ENCODE measurements at regions not wholly inside any gene's neighbourhood (a gene's known extent, or its start where the extent isn't known, plus 50 kb on each side); places are given as distances from the start of the nearest gene placed in this dataset.

- Histone ChIP-seq H3K9me3 (replicated peaks in 1 of 2; ENCODE audit: control insufficient read depth in 1 of 2, insufficient read depth in 1 of 2, low read length in 2 of 2) (no peaks in the 10 kb centered on the region), H4K20me1 (ENCODE audit: insufficient read depth, low read length) (no peaks in the 10 kb centered on the region), H3K9ac (ENCODE audit: insufficient read depth, low read length, poor library complexity, severe bottlenecking) (no peak overlapping the region), H3K4me3 (replicated peaks in 1 of 3; ENCODE audit: low read depth in 2 of 3, low read length in 3 of 3) (no peak overlapping the region), H3K27me3 (ENCODE audit: control insufficient read depth in 2 of 2, insufficient read depth in 2 of 2, low read length in 2 of 2) (no peaks in the 10 kb centered on the region), H3K27ac (ENCODE audit: low read depth in 1 of 2, low read length in 2 of 2) (no peak overlapping the region), H2AFZ (ENCODE audit: insufficient read depth, low read depth, low read length, poor library complexity, severe bottlenecking) (no peak overlapping the region), H3K79me2 (ENCODE audit: insufficient read depth, low read length) (no peaks in the 10 kb centered on the region), H3K36me3 (replicated peaks in 1 of 2; ENCODE audit: control insufficient read depth in 1 of 2, insufficient read depth in 2 of 2, low read length in 2 of 2) (no peaks in the 10 kb centered on the region), H3K4me2 (replicated peaks; ENCODE audit: extremely low read depth, low read length, poor library complexity, severe bottlenecking) (no peak overlapping the region), H3K4me1 (ENCODE audit: control insufficient read depth in 1 of 2, insufficient read depth in 2 of 2, low read length in 2 of 2) (no peaks in the 10 kb centered on the region)
- intact Hi-C loops (cut with micrococcal nuclease), result no loop called here
- H3K4me3 Mint-ChIP-seq, result no peak overlapping the region
- H3K9me3 Mint-ChIP-seq, result peaks cover 0 to 4% (median 0%) of the 10 kb centered on the region in 7 donors
- H3K4me1 Mint-ChIP-seq, result no peaks in the 10 kb centered on the region
- H3K27ac Mint-ChIP-seq, result no peak overlapping the region
- H3K36me3 Mint-ChIP-seq, result no peaks in the 10 kb centered on the region
- H3K27me3 Mint-ChIP-seq (ENCODE audit: low read depth in 3 of 3), result peaks cover 0 to 1% (median 0%) of the 10 kb centered on the region in 3 donors
- no CpG with 5 or more reads among the region's 2 CpGs for WGBS (ENCODE audit: insufficient coverage)
- no peak for DNase-seq
- TF ChIP-seq CTCF (IDR thresholded peaks at IDR 0.05), result no peak
Measured at GRCh38 chr4:33262824-33263223, 2542.7 kb downstream of the PCDH7 start.

GRCh38 chr4:33268776-33269175 is 2548.6 kb downstream of the PCDH7 start:
- WGBS (ENCODE audit: insufficient coverage), result 90% methylated on average over 4 of the region's 5 CpGs
- no peaks in the 10 kb centered on the region for H3K36me3 Mint-ChIP-seq

More at GRCh38 chr4:33268776-33269175, 2548.6 kb downstream of the PCDH7 start:
- Histone ChIP-seq H3K9ac (ENCODE audit: insufficient read depth, low read length, poor library complexity, severe bottlenecking) (no peak overlapping the region), H3K36me3 (replicated peaks in 1 of 2; ENCODE audit: control insufficient read depth in 1 of 2, insufficient read depth in 2 of 2, low read length in 2 of 2) (no peaks in the 10 kb centered on the region), H3K4me2 (replicated peaks; ENCODE audit: extremely low read depth, low read length, poor library complexity, severe bottlenecking) (no peak overlapping the region), H4K20me1 (ENCODE audit: insufficient read depth, low read length) (no peaks in the 10 kb centered on the region), H2AFZ (ENCODE audit: insufficient read depth, low read depth, low read length, poor library complexity, severe bottlenecking) (no peak overlapping the region), H3K79me2 (ENCODE audit: insufficient read depth, low read length) (no peaks in the 10 kb centered on the region), H3K9me3 (replicated peaks in 1 of 2; ENCODE audit: control insufficient read depth in 1 of 2, insufficient read depth in 1 of 2, low read length in 2 of 2) (no peaks in the 10 kb centered on the region), H3K4me1 (ENCODE audit: control insufficient read depth in 1 of 2, insufficient read depth in 2 of 2, low read length in 2 of 2) (no peaks in the 10 kb centered on the region), H3K4me3 (replicated peaks in 1 of 3; ENCODE audit: low read depth in 2 of 3, low read length in 3 of 3) (no peak overlapping the region), H3K27ac (ENCODE audit: low read depth in 1 of 2, low read length in 2 of 2) (no peak overlapping the region), H3K27me3 (ENCODE audit: control insufficient read depth in 2 of 2, insufficient read depth in 2 of 2, low read length in 2 of 2) (no peaks in the 10 kb centered on the region)
- DNase-seq, result no peak
- Mint-ChIP-seq H3K4me3 (no peak overlapping the region), H3K27me3 (ENCODE audit: low read depth in 3 of 3) (no peaks in the 10 kb centered on the region), H3K4me1 (no peaks in the 10 kb centered on the region), H3K27ac (no peak overlapping the region), H3K9me3 (no peaks in the 10 kb centered on the region)
- intact Hi-C loops (cut with micrococcal nuclease), result no loop called here
- TF ChIP-seq CTCF (IDR thresholded peaks at IDR 0.05), result no peak
